Natural killer cell (primary cell): ENCODE measurements at regions not wholly inside any gene's neighbourhood (a gene's known extent, or its start where the extent isn't known, plus 50 kb on each side); places are given as distances from the start of the nearest gene placed in this dataset.

Experiments
- ATAC-seq, 3 donors: fragments of 150-1000 bp in 2 of 3; fragments of 200-7000 bp in 1 of 3; cut with Tn5 transposase; 1 replicate in 1 of 3; 2 replicates in 2 of 3; pipeline ENCODE4 v1.10.0; 2021; ENCODE audit warnings: mild to moderate bottlenecking in 2 of 3, moderate library complexity in 2 of 3
- DNase-seq, 2 donors: peaks; one replicate each; pipeline versions ENCODE4 v3.0.0 to v3.0.0-alpha.2; 2013 to 2021; ENCODE audit warnings: mixed read lengths in 1 of 2
- H3K27ac ChIP-seq: one replicate; pipeline ENCODE4 v1.5.1; 2013; ENCODE audit warnings: mild to moderate bottlenecking, low read length
- H3K27me3 ChIP-seq: one replicate; pipeline ENCODE4 v1.6.1; 2013; ENCODE audit warnings: low read length; ENCODE audit not compliant: control insufficient read depth, insufficient read depth
- H3K36me3 ChIP-seq: one replicate; pipeline ENCODE4 v1.6.1; 2013; ENCODE audit warnings: low read length; ENCODE audit not compliant: control insufficient read depth, insufficient read depth
- H3K4me1 ChIP-seq: one replicate; pipeline ENCODE4 v1.6.1; 2013; ENCODE audit warnings: low read length; ENCODE audit not compliant: control insufficient read depth, insufficient read depth
- H3K4me3 ChIP-seq: one replicate; pipeline ENCODE4 v1.5.1; 2013; ENCODE audit warnings: low read length
- H3K9me3 ChIP-seq: one replicate; pipeline ENCODE4 v1.6.1; 2013; ENCODE audit warnings: low read length; ENCODE audit not compliant: control insufficient read depth, insufficient read depth
- H3K27ac Mint-ChIP-seq, 2 donors: one replicate each; pipeline ENCODE4 v1.8.0; 2022; ENCODE audit warnings: mild to moderate bottlenecking in 2 of 2, mixed read lengths in 2 of 2, moderate library complexity in 1 of 2
- H3K27me3 Mint-ChIP-seq, 2 donors: one replicate each; pipeline ENCODE4 v1.8.0; 2022; ENCODE audit warnings: low read depth in 2 of 2, mixed read lengths in 2 of 2
- H3K36me3 Mint-ChIP-seq: one replicate; pipeline ENCODE4 v1.8.0; 2022; ENCODE audit warnings: mixed read lengths
- H3K4me1 Mint-ChIP-seq, 2 donors: one replicate each; pipeline ENCODE4 v1.8.0; 2022; ENCODE audit warnings: mixed read lengths in 2 of 2
- H3K4me3 Mint-ChIP-seq: one replicate; pipeline ENCODE4 v1.8.0; 2022; ENCODE audit warnings: mild to moderate bottlenecking, moderate library complexity, mixed read lengths
- H3K9me3 Mint-ChIP-seq, 2 donors: one replicate each; pipeline ENCODE4 v1.8.0; 2022; ENCODE audit warnings: mixed read lengths in 2 of 2
- CTCF ChIP-seq: fragments of 200-600 bp; IDR thresholded peaks from one replicate; pipeline ENCODE4 v1.8.0; 2022; ENCODE audit warnings: antibody characterized with exemption
- WGBS: methylation state at CpG from one replicate; pipeline ENCODE4 v1.1.7; 2013; ENCODE audit warnings: missing lambda C conversion rate; ENCODE audit not compliant: insufficient coverage; 5-methylcytosine and 5-hydroxymethylcytosine counted together
- intact Hi-C: fragments of 100-400 bp; cut with micrococcal nuclease; formaldehyde crosslinking; loops from one replicate; pipeline ENCODE4 v1.14.2; 2022

- no peaks in the 10 kb centered on the region for H3K36me3 ChIP-seq
- no peak for DNase-seq
- no peak for TF ChIP-seq CTCF
These were observed 138.6 kb upstream of the VRK1 start for GRCh38 chr14:96658611-96659010.

GRCh38 chr14:96660123-96660522 lies 137.1 kb upstream of the VRK1 start:
- Histone ChIP-seq H3K36me3 (no peaks in the 10 kb centered on the region), H3K4me3 (no peak overlapping the region), H3K27ac (no peak overlapping the region), H3K4me1 (no peaks in the 10 kb centered on the region), H3K27me3 (peaks cover 10% of the 10 kb centered on the region), H3K9me3 (no peaks in the 10 kb centered on the region)
- Mint-ChIP-seq H3K9me3 (peaks cover 0 to 2% of the 10 kb centered on the region in 2 donors), H3K27ac (no peak overlapping the region), H3K36me3 (no peaks in the 10 kb centered on the region), H3K4me1 (no peaks in the 10 kb centered on the region), H3K27me3 (peaks cover 24 to 77% of the 10 kb centered on the region in 2 donors), H3K4me3 (no peak overlapping the region)
- DNase-seq (no peak), ATAC-seq (no peak)
- intact Hi-C loops, result no loop called here
- WGBS, result no CpG with 5 or more reads among the region's 1 CpG
- no peak for TF ChIP-seq CTCF

More at GRCh38 chr14:96658611-96659010, 138.6 kb upstream of the VRK1 start:
- no peaks in the 10 kb centered on the region for H3K4me1 Mint-ChIP-seq
- H3K4me3 Mint-ChIP-seq, result no peak overlapping the region
- Histone ChIP-seq H3K4me3 (no peak overlapping the region), H3K9me3 (no peaks in the 10 kb centered on the region), H3K4me1 (no peaks in the 10 kb centered on the region), H3K27ac (no peak overlapping the region), H3K27me3 (peaks cover 10% of the 10 kb centered on the region)
- intact Hi-C loops, result no loop called here
- WGBS, result 89% methylated on average over 4 of the region's 4 CpGs
- ATAC-seq, result no peak
- H3K36me3 Mint-ChIP-seq, result no peaks in the 10 kb centered on the region
- peaks cover 31 to 69% of the 10 kb centered on the region in 2 donors for H3K27me3 Mint-ChIP-seq
- H3K9me3 Mint-ChIP-seq, result peaks cover 0 to 2% of the 10 kb centered on the region in 2 donors
- no peak overlapping the region for H3K27ac Mint-ChIP-seq

GRCh38 chr14:96660667-96661066 lies 136.5 kb upstream of the VRK1 start:
- Mint-ChIP-seq H3K9me3 (peaks cover 0 to 2% of the 10 kb centered on the region in 2 donors), H3K4me3 (no peak overlapping the region), H3K36me3 (no peaks in the 10 kb centered on the region), H3K27me3 (peaks cover 20 to 76% of the 10 kb centered on the region in 2 donors), H3K4me1 (no peaks in the 10 kb centered on the region), H3K27ac (no peak overlapping the region)
- no peak overlapping the region for H3K27ac ChIP-seq
- WGBS, result 80% methylated on average over 4 of the region's 4 CpGs
- no peaks in the 10 kb centered on the region for H3K9me3 ChIP-seq
- H3K27me3 ChIP-seq, result peaks cover 10% of the 10 kb centered on the region
- DNase-seq (no peak), ATAC-seq (no peak)
- no peak for TF ChIP-seq CTCF
- H3K36me3 ChIP-seq, result no peaks in the 10 kb centered on the region
- H3K4me1 ChIP-seq, result no peaks in the 10 kb centered on the region
- no peak overlapping the region for H3K4me3 ChIP-seq
- intact Hi-C loops, result no loop called here

- Histone ChIP-seq H3K9me3 (no peaks in the 10 kb centered on the region), H3K36me3 (no peaks in the 10 kb centered on the region), H3K4me3 (no peak overlapping the region), H3K27me3 (peaks cover 10% of the 10 kb centered on the region), H3K27ac (no peak overlapping the region), H3K4me1 (no peaks in the 10 kb centered on the region)
- peaks cover 0 to 2% of the 10 kb centered on the region in 2 donors for H3K9me3 Mint-ChIP-seq
- intact Hi-C loops, result no loop called here
- no peak overlapping the region for H3K27ac Mint-ChIP-seq
- H3K4me1 Mint-ChIP-seq, result no peaks in the 10 kb centered on the region
- H3K4me3 Mint-ChIP-seq, result no peak overlapping the region
- H3K36me3 Mint-ChIP-seq, result no peaks in the 10 kb centered on the region
- peaks cover 22 to 78% of the 10 kb centered on the region in 2 donors for H3K27me3 Mint-ChIP-seq
- DNase-seq (no peak), ATAC-seq (no peak)
- no peak for TF ChIP-seq CTCF
These were observed 135.8 kb upstream of the VRK1 start for GRCh38 chr14:96661244-96661969.
